ENCODE measurements at regions not wholly inside any gene's neighbourhood (a gene's known extent, or its start where the extent isn't known, plus 50 kb on each side); places are given as distances from the start of the nearest gene placed in this dataset.

- H3K9me3 Mint-ChIP-seq (ENCODE audit: insufficient read depth) = no peaks in the 10 kb centered on the region
- H3K4me1 Mint-ChIP-seq = no peaks in the 10 kb centered on the region
- ChIA-PET POLR2A (no interaction called here), CTCF (no interaction called here)
- Histone ChIP-seq H3K27me3 (replicated peaks in 1 of 4; ENCODE audit: control extremely low read depth in 1 of 4, control insufficient read depth in 3 of 4, insufficient read depth in 4 of 4, low read length in 3 of 4) (no peaks in the 10 kb centered on the region), H3K79me2 (ENCODE audit: control insufficient read depth, insufficient read depth, low read length) (no peaks in the 10 kb centered on the region), H3K9me3 (ENCODE audit: control extremely low read depth in 1 of 3, control insufficient read depth in 2 of 3, insufficient read depth in 1 of 3, low read length in 2 of 3) (no peaks in the 10 kb centered on the region), H2AFZ (ENCODE audit: insufficient read depth, low read depth, low read length, poor library complexity, severe bottlenecking) (no peak overlapping the region), H3K4me1 (ENCODE audit: control insufficient read depth in 2 of 2, insufficient read depth in 2 of 2, low read length in 2 of 2) (no peaks in the 10 kb centered on the region), H4K20me1 (ENCODE audit: control insufficient read depth, insufficient read depth, low read length, poor library complexity, severe bottlenecking) (no peaks in the 10 kb centered on the region), H3K4me2 (replicated peaks; ENCODE audit: low read depth, low read length, poor library complexity, severe bottlenecking) (no peak overlapping the region), H3K36me3 (replicated peaks in 1 of 2; ENCODE audit: control extremely low read depth in 1 of 2, control insufficient read depth in 1 of 2, extremely low read depth in 1 of 2, insufficient read depth in 2 of 2, low read length in 1 of 2) (no peaks in the 10 kb centered on the region), H3K4me3 (ENCODE audit: control extremely low read depth in 1 of 5, extremely low read depth in 1 of 5, insufficient read depth in 1 of 5, low read depth in 2 of 5, low read length in 4 of 5) (no peak overlapping the region), H3K27ac (ENCODE audit: low read length in 2 of 2) (no peak overlapping the region), H3K9ac (ENCODE audit: low read length) (no peak overlapping the region)
- H3K27me3 Mint-ChIP-seq = peaks cover 5% of the 10 kb centered on the region
- intact Hi-C loops (cut with micrococcal nuclease) = no loop called here
- DNase-seq (no peak), ATAC-seq (ENCODE audit: low read depth) (no peak)
- H3K27ac Mint-ChIP-seq = no peak overlapping the region
- H3K4me3 Mint-ChIP-seq = no peak overlapping the region
- TF ChIP-seq EZH2 (IDR thresholded peaks at IDR 0.05; ENCODE audit: borderline replicate concordance, insufficient read depth, low read depth, low read length, poor library complexity, severe bottlenecking) (no peak), CTCF (IDR thresholded peaks at IDR 0.05) (no peak)
Measured at GRCh38 chr4:54879576-54879975, 221.8 kb downstream of the KIT start.

GRCh38 chr4:54877006-54877405 is 219.2 kb downstream of the KIT start:
- Histone ChIP-seq H2AFZ (ENCODE audit: insufficient read depth, low read depth, low read length, poor library complexity, severe bottlenecking) (no peak overlapping the region), H4K20me1 (ENCODE audit: control insufficient read depth, insufficient read depth, low read length, poor library complexity, severe bottlenecking) (no peaks in the 10 kb centered on the region), H3K4me2 (replicated peaks; ENCODE audit: low read depth, low read length, poor library complexity, severe bottlenecking) (no peak overlapping the region), H3K4me1 (ENCODE audit: control insufficient read depth in 2 of 2, insufficient read depth in 2 of 2, low read length in 2 of 2) (no peaks in the 10 kb centered on the region), H3K27ac (ENCODE audit: low read length in 2 of 2) (no peak overlapping the region), H3K9me3 (ENCODE audit: control extremely low read depth in 1 of 3, control insufficient read depth in 2 of 3, insufficient read depth in 1 of 3, low read length in 2 of 3) (no peaks in the 10 kb centered on the region), H3K4me3 (ENCODE audit: control extremely low read depth in 1 of 5, extremely low read depth in 1 of 5, insufficient read depth in 1 of 5, low read depth in 2 of 5, low read length in 4 of 5) (no peak overlapping the region), H3K9ac (ENCODE audit: low read length) (no peak overlapping the region), H3K27me3 (replicated peaks in 1 of 4; ENCODE audit: control extremely low read depth in 1 of 4, control insufficient read depth in 3 of 4, insufficient read depth in 4 of 4, low read length in 3 of 4) (no peaks in the 10 kb centered on the region), H3K79me2 (ENCODE audit: control insufficient read depth, insufficient read depth, low read length) (no peaks in the 10 kb centered on the region), H3K36me3 (replicated peaks in 1 of 2; ENCODE audit: control extremely low read depth in 1 of 2, control insufficient read depth in 1 of 2, extremely low read depth in 1 of 2, insufficient read depth in 2 of 2, low read length in 1 of 2) (no peaks in the 10 kb centered on the region)
- WGBS (ENCODE audit: insufficient coverage) = no CpG with 5 or more reads among the region's 2 CpGs
- no peaks in the 10 kb centered on the region for H3K4me1 Mint-ChIP-seq
- ChIA-PET POLR2A (no interaction called here), CTCF (no interaction called here)
- no peak overlapping the region for H3K4me3 Mint-ChIP-seq
- ATAC-seq (ENCODE audit: low read depth) (no peak), DNase-seq (no peak)
- H3K27me3 Mint-ChIP-seq = no peaks in the 10 kb centered on the region
- intact Hi-C loops (cut with micrococcal nuclease) = no loop called here
- no peak overlapping the region for H3K27ac Mint-ChIP-seq
- no peaks in the 10 kb centered on the region for H3K9me3 Mint-ChIP-seq (ENCODE audit: insufficient read depth)
- TF ChIP-seq EZH2 (IDR thresholded peaks at IDR 0.05; ENCODE audit: borderline replicate concordance, insufficient read depth, low read depth, low read length, poor library complexity, severe bottlenecking) (no peak), CTCF (IDR thresholded peaks at IDR 0.05) (no peak)

Measured in B cell (primary cell).